GM12878 (cell line): ENCODE measurements at regions not wholly inside any gene's neighbourhood (a gene's known extent, or its start where the extent isn't known, plus 50 kb on each side); places are given as distances from the start of the nearest gene placed in this dataset.

Source experiments
- ATAC-seq: fragments of 200-7000 bp; cut with Tn5 transposase; 3 replicates; pipeline ENCODE4 v1.9.1; 2020; ENCODE audit warnings: mild to moderate bottlenecking, moderate library complexity
- BruUV-seq: library from RNA; stranded (reverse); fragments of 400-500 nt; replicated peaks from 2 replicates; lab custom pipeline; 2021; lab: Mats Ljungman, UMichigan
- CTCF ChIA-PET: fragments of 300-600 bp; sonication (Branson Sonifier 250); formaldehyde crosslinking; extraction: SDS; loops from one replicate; lab custom pipeline; 2021; ENCODE audit warnings: inconsistent platforms; lab: Yijun Ruan, JAX
- POLR2A ChIA-PET: fragments of 350-600 bp; formaldehyde crosslinking; extraction: SDS; loops from one replicate; lab custom pipeline; 2021; ENCODE audit warnings: inconsistent platforms; lab: Charles Lee
- RAD21 ChIA-PET: fragments of 300-600 bp; sonication (Branson Sonifier 250); formaldehyde crosslinking; loops from one replicate; lab custom pipeline; 2023; ENCODE audit warnings: antibody characterized with exemption; ENCODE audit not compliant: unreplicated experiment; lab: Charles Lee
- SMC1A ChIA-PET: fragments of 300-600 bp; sonication (Branson Sonifier 250); formaldehyde crosslinking; loops from one replicate; lab custom pipeline; 2023; ENCODE audit not compliant: unreplicated experiment, uncharacterized antibody; lab: Charles Lee
- DNase-seq: peaks from one replicate; pipeline ENCODE4 v3.0.0-alpha.2; 2011; ENCODE audit warnings: low read depth, low spot score
- FAIRE-seq: peaks from 3 replicates; lab custom pipeline; 2011; peaks lifted over from hg19 to GRCh38; lab: Jason Lieb, UNC
- H2AFZ ChIP-seq: 2 replicates; pipeline ENCODE4 v1.6.0; 2011; ENCODE audit warnings: low read depth, low read length, control low read depth; ENCODE audit not compliant: control insufficient read depth
- H3K27ac ChIP-seq: 2 replicates; pipeline ENCODE4 v1.5.1; 2011; ENCODE audit warnings: control low read depth; ENCODE audit not compliant: control insufficient read depth, insufficient read depth
- H3K27me3 ChIP-seq, 2 experiments: replicated peaks in 1 of 2; 2 replicates each; pipeline versions ENCODE4 v1.6.0 to v1.6.1; 2011; ENCODE audit warnings: low read length in 1 of 2; ENCODE audit not compliant: control insufficient read depth in 2 of 2, insufficient read depth in 2 of 2
- H3K36me3 ChIP-seq, 2 experiments: 2 replicates each; pipeline ENCODE4 v1.5.1; 2011; ENCODE audit warnings: low read length in 1 of 2; ENCODE audit not compliant: control insufficient read depth in 2 of 2, insufficient read depth in 2 of 2
- H3K4me1 ChIP-seq: 2 replicates; pipeline ENCODE4 v1.6.1; 2011; ENCODE audit warnings: mild to moderate bottlenecking, low read length, moderate library complexity, mixed read lengths; ENCODE audit not compliant: control insufficient read depth, insufficient read depth
- H3K4me2 ChIP-seq: 2 replicates; pipeline ENCODE4 v1.6.0; 2011; ENCODE audit warnings: control low read depth; ENCODE audit not compliant: control insufficient read depth, insufficient read depth
- H3K4me3 ChIP-seq: fragments of 200-600 bp; sonication (generic); 2 replicates; pipeline ENCODE4 v1.5.1; 2016
- H3K79me2 ChIP-seq: 2 replicates; pipeline ENCODE4 v1.6.0; 2011; ENCODE audit warnings: low read length; ENCODE audit not compliant: control insufficient read depth, insufficient read depth
- H3K9ac ChIP-seq: 2 replicates; pipeline ENCODE4 v1.8.0; 2011; ENCODE audit warnings: low read length, control low read depth, mixed read lengths; ENCODE audit not compliant: control insufficient read depth, insufficient read depth
- H3K9me3 ChIP-seq: replicated peaks from 3 replicates; pipeline ENCODE4 v1.5.1; 2011; ENCODE audit warnings: mild to moderate bottlenecking, low read length; ENCODE audit not compliant: control insufficient read depth, insufficient read depth
- H4K20me1 ChIP-seq: 2 replicates; pipeline ENCODE4 v1.6.0; 2011; ENCODE audit not compliant: control insufficient read depth, insufficient read depth
- BHLHE40 ChIP-seq, 2 experiments: fragments of 450-650 bp in 1 of 2; IDR thresholded peaks; 2 replicates each; pipeline ENCODE4 v1.6.1; 2011 to 2017; ENCODE audit warnings: low read depth in 2 of 2, borderline replicate concordance in 1 of 2, improper control_type of control experiment in 1 of 2, low read length in 1 of 2, mild to moderate bottlenecking in 1 of 2
- CEBPZ ChIP-seq: fragments of 150-350 bp; IDR thresholded peaks from 2 replicates; pipeline ENCODE4 v1.6.1; 2016; ENCODE audit warnings: low read depth, low read length
- CREB1 ChIP-seq: IDR thresholded peaks from 2 replicates; pipeline ENCODE4 v1.6.1; 2012; ENCODE audit warnings: low read depth, mild to moderate bottlenecking, inconsistent platforms
- EGR1 ChIP-seq, 2 experiments: IDR thresholded peaks; 1 replicate in 1 of 2; 2 replicates in 1 of 2; pipeline ENCODE4 v1.6.1; 2011 to 2012; ENCODE audit warnings: low read depth in 2 of 2, low read length in 2 of 2, borderline replicate concordance in 1 of 2, mild to moderate bottlenecking in 1 of 2, moderate library complexity in 1 of 2
- ELK1 ChIP-seq: IDR thresholded peaks from 2 replicates; pipeline ENCODE4 v1.6.1; 2012; ENCODE audit warnings: low read depth, low read length, improper control_type of control experiment
- FOXM1 ChIP-seq: IDR thresholded peaks from 2 replicates; pipeline ENCODE4 v1.6.1; 2012; ENCODE audit warnings: low read depth, mild to moderate bottlenecking, inconsistent platforms, low read length, moderate library complexity
- IKZF1 ChIP-seq: fragments of 450-650 bp; conservative IDR thresholded peaks from 2 replicates; pipeline ENCODE4 v1.6.1; 2017; ENCODE audit warnings: antibody characterized with exemption, mild to moderate bottlenecking
- JUND ChIP-seq: IDR thresholded peaks from 2 replicates; pipeline ENCODE4 v1.6.1; 2012; ENCODE audit warnings: low read depth, mild to moderate bottlenecking, low read length, improper control_type of control experiment, moderate library complexity
- NBN ChIP-seq: fragments of 450-650 bp; IDR thresholded peaks from 2 replicates; pipeline ENCODE4 v1.6.1; 2016
- PAX5 ChIP-seq: IDR thresholded peaks from 2 replicates; pipeline ENCODE4 v1.6.1; 2011; ENCODE audit warnings: low read depth, low read length, borderline replicate concordance
- RAD21 ChIP-seq: IDR thresholded peaks from 2 replicates; pipeline ENCODE4 v1.6.1; 2011; ENCODE audit warnings: mild to moderate bottlenecking, low read depth, low read length, moderate library complexity; ENCODE audit not compliant: insufficient read depth
- SMC3 ChIP-seq: IDR thresholded peaks from 2 replicates; pipeline ENCODE4 v1.6.1; 2011; ENCODE audit warnings: low read length, improper control_type of control experiment, borderline replicate concordance
- USF1 ChIP-seq: IDR thresholded peaks from 2 replicates; pipeline ENCODE4 v1.6.1; 2011; ENCODE audit warnings: borderline replicate concordance, low read depth, mild to moderate bottlenecking, moderate library complexity, mixed read lengths, low read length; ENCODE audit not compliant: insufficient read depth; ENCODE audit errors: extremely low read length
- WGBS: methylation state at CpG from one replicate; pipeline ENCODE4 v1.1.6; 2016; ENCODE audit warnings: low lambda C conversion rate; ENCODE audit not compliant: insufficient replicate concordance, insufficient coverage; ENCODE audit errors: missing lambda C conversion rate; 5-methylcytosine and 5-hydroxymethylcytosine counted together
- in situ Hi-C: fragments of 300-500 bp; cut with MboI; formaldehyde crosslinking; loops from 9 replicates; pipeline ENCODE4 v1.14.3; 2018; ENCODE audit warnings: mixed read lengths
- intact Hi-C: fragments of 100-400 bp; cut with micrococcal nuclease; formaldehyde crosslinking; loops from one replicate; pipeline ENCODE4 v1.14.2; 2022; ENCODE audit not compliant: unreplicated experiment

GRCh38 chr11:33445761-33446161 is 188.6 kb downstream of the HIPK3 start:
- no peak overlapping the region for H3K27ac ChIP-seq

GRCh38 chr11:33444835-33445594 is 187.8 kb downstream of the HIPK3 start:
- ChIA-PET SMC1A (no interaction called here), RAD21 (no interaction called here), POLR2A (no interaction called here), CTCF (no interaction called here)
- intact Hi-C loops (no loop called here), in situ Hi-C loops (no loop called here)
- Histone ChIP-seq H2AFZ (no peak overlapping the region), H3K9ac (no peak overlapping the region), H3K79me2 (no peaks in the 10 kb centered on the region), H3K9me3 (no peaks in the 10 kb centered on the region), H3K4me3 (no peak overlapping the region), H3K4me2 (no peak overlapping the region), H4K20me1 (no peaks in the 10 kb centered on the region), H3K36me3 (no peaks in the 10 kb centered on the region), H3K27me3 (no peaks in the 10 kb centered on the region), H3K4me1 (no peaks in the 10 kb centered on the region), H3K27ac (no peak overlapping the region)
- WGBS = 62% methylated on average over 4 of the region's 4 CpGs
- BruUV-seq = no TSS peak
- ATAC-seq (no peak), FAIRE-seq (no peak), DNase-seq (no peak)
- TF ChIP-seq CEBPZ (no peak), BHLHE40 (IDR thresholded peaks at IDR 0.05; ENCODE audit: borderline replicate concordance in 1 of 2, low read depth in 2 of 2, low read length in 1 of 2) (no peak), PAX5 (no peak), USF1 (no peak), ELK1 (no peak)

More at GRCh38 chr11:33445761-33446161, 188.6 kb downstream of the HIPK3 start:
- no peak for TF ChIP-seq JUND
- TF ChIP-seq EGR1 (IDR thresholded peaks at IDR 0.05; ENCODE audit: borderline replicate concordance in 1 of 2, low read depth in 2 of 2, low read length in 2 of 2) = no peak
- TF ChIP-seq FOXM1 = no peak
- TF ChIP-seq RAD21 = no peak
- no peak for TF ChIP-seq SMC3
- TF ChIP-seq CREB1 = no peak
- TF ChIP-seq NBN = no peak
- TF ChIP-seq IKZF1 = no peak
- TF ChIP-seq, all 136 proteins: peak for 0
- BruUV-seq = no TSS peak
- Histone ChIP-seq H3K4me2 (no peak overlapping the region), H3K9ac (no peak overlapping the region), H3K4me1 (no peaks in the 10 kb centered on the region), H3K36me3 (no peaks in the 10 kb centered on the region), H2AFZ (no peak overlapping the region), H3K9me3 (no peaks in the 10 kb centered on the region), H4K20me1 (no peaks in the 10 kb centered on the region), H3K27me3 (no peaks in the 10 kb centered on the region; a peak in 1 of 4 replicates), H3K79me2 (no peaks in the 10 kb centered on the region), H3K4me3 (no peak overlapping the region)
- in situ Hi-C loops = no loop called here
- RAD21 ChIA-PET = no interaction called here
- SMC1A ChIA-PET = no interaction called here
- ATAC-seq (no peak), DNase-seq (no peak), FAIRE-seq (no peak)
- 100% methylated on average over 1 of the region's 1 CpG for WGBS
- POLR2A ChIA-PET = no interaction called here
- intact Hi-C loops = no loop called here
- CTCF ChIA-PET = no interaction called here
